Prostate gland (tissue), 2 donors: ENCODE measurements at regions not wholly inside any gene's neighbourhood (a gene's known extent, or its start where the extent isn't known, plus 50 kb on each side); places are given as distances from the start of the nearest gene placed in this dataset.

Experiments
- DNase-seq: peaks from one replicate; pipeline ENCODE4 v3.0.0-alpha.2; 2019; ENCODE audit warnings: low spot score
- H3K27ac ChIP-seq, 2 donors: fragments of 200-600 bp; sonication (generic); 2 replicates each; pipeline ENCODE4 v1.5.1; 2017 to 2019
- H3K27me3 ChIP-seq: fragments of 200-600 bp; sonication (generic); replicated peaks from 2 replicates; pipeline ENCODE4 v1.5.1; 2019; ENCODE audit not compliant: insufficient read depth
- H3K36me3 ChIP-seq, 2 donors: fragments of 200-600 bp; sonication (generic); 1 replicate in 1 of 2; 2 replicates in 1 of 2; pipeline versions ENCODE4 v1.5.1 to v1.8.1; 2017 to 2019
- H3K4me1 ChIP-seq: fragments of 200-600 bp; sonication (generic); replicated peaks from 2 replicates; pipeline ENCODE4 v1.5.1; 2019
- H3K4me3 ChIP-seq, 2 donors: fragments of 200-600 bp; sonication (generic); 2 replicates each; pipeline ENCODE4 v1.5.1; 2017 to 2019
- H3K9me3 ChIP-seq: fragments of 200-600 bp; sonication (generic); 2 replicates; pipeline ENCODE4 v1.5.1; 2017
- CTCF ChIP-seq, 4 experiments: fragments of 200-600 bp in 2 of 4; fragments of 450-650 bp in 2 of 4; sonication (generic) in 2 of 4; IDR thresholded peaks; 1 replicate in 3 of 4; 2 replicates in 1 of 4; pipeline ENCODE4 v1.5.1; 2016 to 2019; ENCODE audit warnings: antibody characterized with exemption in 4 of 4, mild to moderate bottlenecking in 2 of 4, moderate library complexity in 2 of 4
- POLR2A ChIP-seq: fragments of 450-650 bp; IDR thresholded peaks from one replicate; pipeline ENCODE4 v1.6.1; 2016; ENCODE audit warnings: antibody characterized with exemption, mild to moderate bottlenecking
- POLR2AphosphoS5 ChIP-seq: sonication (generic); formaldehyde crosslinking; IDR thresholded peaks from one replicate; pipeline ENCODE4 v1.6.1; 2017; ENCODE audit warnings: antibody characterized with exemption
- WGBS: methylation state at CpG from one replicate; pipeline ENCODE4 v1.1.5; 2018; 5-methylcytosine and 5-hydroxymethylcytosine counted together
- intact Hi-C: fragments of 100-400 bp; cut with DNase I; formaldehyde crosslinking; loops from one replicate; pipeline ENCODE4 v1.14.2; 2022

GRCh38 chrX:27078371-27078770, 384.8 kb downstream of the PPP4R3C start:
- no peak overlapping the region for H3K27ac ChIP-seq
- DNase-seq, result no peak
- no peak overlapping the region for H3K4me3 ChIP-seq
- 88% methylated on average over 1 of the region's 1 CpG for WGBS
- no peaks in the 10 kb centered on the region for H3K4me1 ChIP-seq
- intact Hi-C loops, result no loop called here
- H3K9me3 ChIP-seq, result no peaks in the 10 kb centered on the region
- no peaks in the 10 kb centered on the region for H3K36me3 ChIP-seq
- no peaks in the 10 kb centered on the region for H3K27me3 ChIP-seq
- TF ChIP-seq POLR2A (no peak), CTCF (IDR thresholded peaks at IDR 0.05) (no peak), POLR2AphosphoS5 (no peak)

- Histone ChIP-seq H3K4me1 (no peaks in the 10 kb centered on the region), H3K27me3 (no peaks in the 10 kb centered on the region), H3K27ac (no peak overlapping the region), H3K4me3 (no peak overlapping the region), H3K9me3 (no peaks in the 10 kb centered on the region), H3K36me3 (no peaks in the 10 kb centered on the region)
- no peak for DNase-seq
- 83% methylated on average over 2 of the region's 5 CpGs for WGBS
- TF ChIP-seq CTCF (IDR thresholded peaks at IDR 0.05) (no peak), POLR2AphosphoS5 (no peak), POLR2A (no peak)
- intact Hi-C loops, result no loop called here
These were observed 405.3 kb downstream of the PPP4R3C start for GRCh38 chrX:27057883-27058282.

- H3K27me3 ChIP-seq, result no peaks in the 10 kb centered on the region
- no peak overlapping the region for H3K4me3 ChIP-seq
- H3K4me1 ChIP-seq, result no peaks in the 10 kb centered on the region
- no peak overlapping the region for H3K27ac ChIP-seq
- H3K9me3 ChIP-seq, result no peaks in the 10 kb centered on the region
- DNase-seq, result no peak
- 60% methylated on average over 1 of the region's 1 CpG for WGBS
- TF ChIP-seq CTCF (IDR thresholded peaks at IDR 0.05), result no peak
- no peak for TF ChIP-seq POLR2AphosphoS5
- no peak for TF ChIP-seq POLR2A
- intact Hi-C loops, result no loop called here
- no peaks in the 10 kb centered on the region for H3K36me3 ChIP-seq
These were observed 423.8 kb downstream of the PPP4R3C start for GRCh38 chrX:27039332-27039731.

GRCh38 chrX:27008486-27008885, 454.7 kb downstream of the PPP4R3C start:
- no peaks in the 10 kb centered on the region for H3K27me3 ChIP-seq
- H3K4me3 ChIP-seq, result no peak overlapping the region
- TF ChIP-seq POLR2A (no peak), POLR2AphosphoS5 (no peak)
- H3K27ac ChIP-seq, result no peak overlapping the region
- intact Hi-C loops, result no loop called here
- DNase-seq, result no peak
- no peaks in the 10 kb centered on the region for H3K9me3 ChIP-seq
- 71% methylated on average over 5 of the region's 5 CpGs for WGBS
- no peaks in the 10 kb centered on the region for H3K36me3 ChIP-seq
- H3K4me1 ChIP-seq, result no peaks in the 10 kb centered on the region

- 79% methylated on average over 1 of the region's 1 CpG for WGBS
- H3K4me3 ChIP-seq, result no peak overlapping the region
- TF ChIP-seq CTCF (IDR thresholded peaks at IDR 0.05) (no peak), POLR2AphosphoS5 (no peak), POLR2A (no peak)
- H3K36me3 ChIP-seq, result no peaks in the 10 kb centered on the region
- H3K4me1 ChIP-seq, result no peaks in the 10 kb centered on the region
- no peaks in the 10 kb centered on the region for H3K9me3 ChIP-seq
- H3K27ac ChIP-seq, result no peak overlapping the region
- no peak for DNase-seq
- H3K27me3 ChIP-seq, result no peaks in the 10 kb centered on the region
- intact Hi-C loops, result no loop called here
These were observed 463.5 kb downstream of the PPP4R3C start for GRCh38 chrX:26999634-27000033.
